Kidney epithelial cell (primary cell): ENCODE measurements at regions not wholly inside any gene's neighbourhood (a gene's known extent, or its start where the extent isn't known, plus 50 kb on each side); places are given as distances from the start of the nearest gene placed in this dataset.
A peak's percentile ranks its signal among the peaks of the same experiment; 100 is the strongest.

Experiments used
- DNase-seq: peaks from one replicate; pipeline ENCODE4 v3.0.0-alpha.2; 2010; ENCODE audit warnings: low read depth
- H3K27me3 ChIP-seq: 2 replicates; pipeline ENCODE4 v1.6.0; 2011; ENCODE audit warnings: low read length; ENCODE audit not compliant: control insufficient read depth, insufficient read depth
- H3K36me3 ChIP-seq: 2 replicates; pipeline ENCODE4 v1.5.1; 2011; ENCODE audit warnings: low read length; ENCODE audit not compliant: control insufficient read depth, insufficient read depth
- H3K4me3 ChIP-seq: 2 replicates; pipeline ENCODE4 v1.5.1; 2011; ENCODE audit warnings: low read depth, mild to moderate bottlenecking, control low read depth, low read length
- TF ChIP-seq, protein P1 (sequence below): IDR thresholded peaks from 2 replicates; pipeline ENCODE4 v1.5.1; 2011; ENCODE audit warnings: mild to moderate bottlenecking, moderate library complexity, low read length, control low read depth, inconsistent platforms; ENCODE audit not compliant: insufficient read depth, poor library complexity, severe bottlenecking

GRCh38 chr2:144812288-144812687, 292.4 kb upstream of the ZEB2 start:
- TF ChIP-seq, protein P1, sequence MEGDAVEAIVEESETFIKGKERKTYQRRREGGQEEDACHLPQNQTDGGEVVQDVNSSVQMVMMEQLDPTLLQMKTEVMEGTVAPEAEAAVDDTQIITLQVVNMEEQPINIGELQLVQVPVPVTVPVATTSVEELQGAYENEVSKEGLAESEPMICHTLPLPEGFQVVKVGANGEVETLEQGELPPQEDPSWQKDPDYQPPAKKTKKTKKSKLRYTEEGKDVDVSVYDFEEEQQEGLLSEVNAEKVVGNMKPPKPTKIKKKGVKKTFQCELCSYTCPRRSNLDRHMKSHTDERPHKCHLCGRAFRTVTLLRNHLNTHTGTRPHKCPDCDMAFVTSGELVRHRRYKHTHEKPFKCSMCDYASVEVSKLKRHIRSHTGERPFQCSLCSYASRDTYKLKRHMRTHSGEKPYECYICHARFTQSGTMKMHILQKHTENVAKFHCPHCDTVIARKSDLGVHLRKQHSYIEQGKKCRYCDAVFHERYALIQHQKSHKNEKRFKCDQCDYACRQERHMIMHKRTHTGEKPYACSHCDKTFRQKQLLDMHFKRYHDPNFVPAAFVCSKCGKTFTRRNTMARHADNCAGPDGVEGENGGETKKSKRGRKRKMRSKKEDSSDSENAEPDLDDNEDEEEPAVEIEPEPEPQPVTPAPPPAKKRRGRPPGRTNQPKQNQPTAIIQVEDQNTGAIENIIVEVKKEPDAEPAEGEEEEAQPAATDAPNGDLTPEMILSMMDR = no peak
- H3K36me3 ChIP-seq = no peaks in the 10 kb centered on the region
- H3K27me3 ChIP-seq = no peaks in the 10 kb centered on the region
- no peak for DNase-seq
- H3K4me3 ChIP-seq = no peak overlapping the region

GRCh38 chr2:144801766-144802165, 281.8 kb upstream of the ZEB2 start:
- no peaks in the 10 kb centered on the region for H3K27me3 ChIP-seq
- H3K36me3 ChIP-seq = no peaks in the 10 kb centered on the region
- TF ChIP-seq, protein P1 = no peak
- H3K4me3 ChIP-seq = no peak overlapping the region
- DNase-seq = peak; percentile 4

DNA sequence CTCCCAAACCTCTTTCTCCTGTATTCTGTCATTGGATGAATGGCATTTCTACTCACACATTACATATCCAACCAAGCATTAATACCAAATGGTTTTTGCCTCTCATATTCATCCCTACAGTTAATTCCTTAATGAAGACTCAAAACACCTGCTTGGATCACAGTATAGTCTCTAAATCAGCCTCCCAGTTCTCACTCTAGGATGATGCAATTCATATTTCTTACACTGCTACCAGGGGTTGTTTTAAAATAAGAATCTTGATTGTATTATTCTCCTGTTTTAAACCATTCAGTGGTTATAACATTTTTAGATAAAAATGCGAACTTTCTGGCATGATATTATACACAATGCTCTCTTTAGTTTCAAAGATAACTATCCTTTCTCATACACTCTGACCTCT, 281.4 kb upstream of the ZEB2 start:
- no peaks in the 10 kb centered on the region for H3K27me3 ChIP-seq
- no peak overlapping the region for H3K4me3 ChIP-seq
- TF ChIP-seq, protein P1 = no peak
- no peak for DNase-seq
- no peaks in the 10 kb centered on the region for H3K36me3 ChIP-seq

GRCh38 chr2:144798989-144799388, 279.1 kb upstream of the ZEB2 start:
- no peak for DNase-seq
- H3K27me3 ChIP-seq = no peaks in the 10 kb centered on the region
- no peak overlapping the region for H3K4me3 ChIP-seq
- TF ChIP-seq, protein P1 = no peak
- no peaks in the 10 kb centered on the region for H3K36me3 ChIP-seq

DNA sequence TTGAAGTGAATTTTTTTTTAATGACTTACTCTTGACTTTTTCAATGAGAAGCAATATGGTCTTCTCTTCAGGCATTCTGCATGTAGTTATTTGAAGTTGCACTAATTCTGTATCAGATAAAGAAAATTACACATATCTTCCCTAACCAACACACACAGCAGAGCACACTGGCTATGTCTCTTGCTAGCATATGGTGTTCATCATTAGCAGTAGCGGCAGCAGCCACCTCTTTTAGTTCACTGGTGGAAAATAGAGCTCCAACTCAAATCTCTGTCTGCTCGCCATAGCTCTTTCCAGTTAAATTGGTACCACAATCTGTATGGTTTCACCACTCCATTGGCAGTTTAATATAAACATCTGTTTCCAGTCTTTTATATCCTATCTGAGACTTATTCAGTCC, 278.1 kb upstream of the ZEB2 start:
- no peak for DNase-seq
- H3K4me3 ChIP-seq = no peak overlapping the region
- TF ChIP-seq, protein P1 = no peak
- H3K36me3 ChIP-seq = no peaks in the 10 kb centered on the region
- H3K27me3 ChIP-seq = no peaks in the 10 kb centered on the region

DNA sequence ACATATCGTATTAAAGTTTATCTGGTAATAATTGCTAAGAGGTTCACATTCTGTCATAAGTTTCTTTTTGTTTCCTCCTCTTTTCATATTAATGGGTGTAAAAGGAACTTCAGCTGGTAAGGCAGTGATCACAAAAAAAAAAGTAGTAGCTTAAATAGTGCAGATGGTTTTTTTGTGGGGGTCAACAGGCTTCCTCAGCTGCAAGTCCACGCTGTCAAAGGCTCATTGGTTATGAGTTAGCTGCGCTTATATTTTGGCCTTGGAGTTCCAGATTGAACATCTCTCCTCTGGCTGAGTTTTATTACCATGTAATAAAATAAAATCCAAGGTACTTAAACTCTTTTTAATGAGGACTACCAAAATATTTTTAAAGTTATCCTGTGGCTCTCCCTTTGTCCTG, 277.0 kb upstream of the ZEB2 start:
- DNase-seq = no peak
- Histone ChIP-seq H3K36me3 (no peaks in the 10 kb centered on the region), H3K4me3 (no peak overlapping the region), H3K27me3 (no peaks in the 10 kb centered on the region)
- TF ChIP-seq, protein P1 = no peak
